MM.1S (cell line): ENCODE measurements at regions not wholly inside any gene's neighbourhood (a gene's known extent, or its start where the extent isn't known, plus 50 kb on each side); places are given as distances from the start of the nearest gene placed in this dataset.

Experiments used
- DNase-seq: peaks from one replicate; pipeline ENCODE4 v3.0.0-alpha.2; 2015
- H2AFZ ChIP-seq: fragments of 300-600 bp; sonication (generic); 2 replicates; pipeline ENCODE4 v1.6.0; 2016; ENCODE audit warnings: antibody characterized with exemption, low read length
- H3F3A ChIP-seq: fragments of 300-600 bp; sonication (generic); 2 replicates; pipeline ENCODE4 v1.6.1; 2016; ENCODE audit warnings: mild to moderate bottlenecking, antibody characterized with exemption, low read length, moderate library complexity, mixed read lengths; ENCODE audit not compliant: insufficient read depth
- H3K27ac ChIP-seq: fragments of 300-600 bp; sonication (generic); 2 replicates; pipeline ENCODE4 v1.5.1; 2016; ENCODE audit warnings: mild to moderate bottlenecking, low read length
- H3K27me3 ChIP-seq: fragments of 300-600 bp; sonication (generic); replicated peaks from 2 replicates; pipeline ENCODE4 v1.6.0; 2016; ENCODE audit warnings: low read length; ENCODE audit not compliant: insufficient read depth
- H3K36me3 ChIP-seq: fragments of 300-600 bp; sonication (generic); replicated peaks from 2 replicates; pipeline ENCODE4 v1.6.1; 2016; ENCODE audit warnings: mild to moderate bottlenecking, low read length, mixed read lengths; ENCODE audit not compliant: insufficient read depth
- H3K4me1 ChIP-seq: fragments of 300-600 bp; sonication (generic); 2 replicates; pipeline ENCODE4 v1.6.1; 2016; ENCODE audit warnings: low read length, mixed read lengths
- H3K4me2 ChIP-seq: fragments of 300-600 bp; sonication (generic); 2 replicates; pipeline ENCODE4 v1.6.0; 2016; ENCODE audit warnings: low read depth, low read length
- H3K4me3 ChIP-seq: fragments of 300-600 bp; sonication (generic); 2 replicates; pipeline ENCODE4 v1.5.1; 2016; ENCODE audit warnings: low read length, mixed read lengths
- H3K79me2 ChIP-seq: fragments of 300-600 bp; sonication (generic); 2 replicates; pipeline ENCODE4 v1.6.1; 2016; ENCODE audit warnings: mixed run types, low read length, mixed read lengths
- H3K9ac ChIP-seq: fragments of 300-600 bp; sonication (generic); 2 replicates; pipeline ENCODE4 v1.6.1; 2016; ENCODE audit warnings: low read length, mixed read lengths
- H3K9me2 ChIP-seq: fragments of 300-600 bp; sonication (generic); replicated peaks from 2 replicates; pipeline ENCODE4 v1.6.1; 2016; ENCODE audit warnings: mild to moderate bottlenecking, low read length, mixed read lengths; ENCODE audit not compliant: insufficient read depth
- H3K9me3 ChIP-seq: fragments of 300-600 bp; sonication (generic); replicated peaks from 2 replicates; pipeline ENCODE4 v1.6.1; 2016; ENCODE audit warnings: mild to moderate bottlenecking, low read length, mixed read lengths; ENCODE audit not compliant: insufficient read depth
- H4K20me1 ChIP-seq: fragments of 300-600 bp; sonication (generic); 2 replicates; pipeline ENCODE4 v1.6.1; 2016; ENCODE audit warnings: mild to moderate bottlenecking, low read length, moderate library complexity, mixed read lengths; ENCODE audit not compliant: insufficient read depth
- CTCF ChIP-seq: fragments of 300-600 bp; sonication (generic); IDR thresholded peaks from 2 replicates; pipeline ENCODE4 v1.5.1; 2016; ENCODE audit warnings: antibody characterized with exemption, low read length, mixed read lengths
- EZH2 ChIP-seq: fragments of 300-600 bp; sonication (generic); optimal IDR thresholded peaks from 2 replicates; pipeline ENCODE3; 2017; ENCODE audit warnings: low read depth, mild to moderate bottlenecking, antibody characterized with exemption, low read length, mixed read lengths
- EZH2phosphoT487 ChIP-seq: fragments of 300-600 bp; sonication (generic); IDR thresholded peaks from 2 replicates; pipeline ENCODE4 v1.6.1; 2018; ENCODE audit warnings: antibody characterized with exemption, low read length

- Histone ChIP-seq H3K27ac (no peak overlapping the region), H3K9ac (no peak overlapping the region), H4K20me1 (no peaks in the 10 kb centered on the region), H3K79me2 (no peaks in the 10 kb centered on the region), H3K36me3 (no peaks in the 10 kb centered on the region), H2AFZ (no peak overlapping the region), H3K4me3 (no peak overlapping the region), H3K27me3 (no peaks in the 10 kb centered on the region), H3K4me2 (no peak overlapping the region), H3F3A (no peaks in the 10 kb centered on the region), H3K4me1 (no peaks in the 10 kb centered on the region), H3K9me3 (no peaks in the 10 kb centered on the region), H3K9me2 (no peaks in the 10 kb centered on the region)
- TF ChIP-seq EZH2 (no peak), EZH2phosphoT487 (no peak), CTCF (no peak)
- no peak for DNase-seq
These were observed 127.1 kb upstream of the SVIL start for GRCh38 chr10:29761916-29762315.

GRCh38 chr10:29760138-29760900, 125.5 kb upstream of the SVIL start:
- no peak for DNase-seq
- Histone ChIP-seq H3K9ac (no peak overlapping the region), H3F3A (no peaks in the 10 kb centered on the region), H3K27ac (no peak overlapping the region), H3K27me3 (no peaks in the 10 kb centered on the region), H3K79me2 (no peaks in the 10 kb centered on the region), H3K4me3 (no peak overlapping the region), H3K36me3 (no peaks in the 10 kb centered on the region), H4K20me1 (no peaks in the 10 kb centered on the region), H3K9me3 (no peaks in the 10 kb centered on the region), H2AFZ (no peak overlapping the region), H3K4me1 (no peaks in the 10 kb centered on the region), H3K4me2 (no peak overlapping the region), H3K9me2 (no peaks in the 10 kb centered on the region)
- TF ChIP-seq EZH2 = no peak
- no peak for TF ChIP-seq EZH2phosphoT487
- TF ChIP-seq CTCF = no peak

DNA sequence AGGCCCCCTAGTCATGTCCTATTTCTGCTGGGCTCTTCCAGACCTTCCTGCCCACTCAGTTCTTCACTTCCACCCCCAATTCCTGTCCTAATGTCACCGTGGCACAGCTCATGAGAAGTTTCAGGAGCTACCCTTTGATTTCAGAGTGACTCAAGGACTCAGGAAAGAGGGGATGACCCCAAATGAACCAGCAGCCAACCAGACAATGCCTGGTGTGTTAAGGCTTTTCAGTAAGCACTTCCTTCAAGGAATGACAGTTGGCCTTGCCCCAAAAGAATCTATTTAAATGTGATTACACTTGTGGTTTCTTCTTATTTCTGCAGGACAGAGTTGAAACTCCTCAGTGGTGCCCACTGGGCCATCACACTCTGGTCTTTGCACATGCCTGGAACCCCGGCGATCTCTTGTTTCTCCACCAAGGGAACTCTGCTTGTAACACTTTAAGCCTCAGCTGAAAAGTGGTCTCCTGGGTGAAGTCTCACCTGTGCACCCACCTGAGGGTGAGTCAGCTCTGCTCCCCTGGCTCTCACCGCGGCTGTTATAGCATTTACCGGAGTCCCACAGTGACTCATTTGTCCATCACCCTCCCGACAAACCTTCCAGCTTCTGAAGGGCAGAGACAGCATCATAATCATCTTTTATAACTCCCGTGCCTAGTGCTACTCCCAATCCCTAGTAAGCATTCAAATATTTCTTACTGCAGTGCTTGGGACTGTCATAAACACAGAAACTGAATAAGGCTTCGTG, 123.0 kb upstream of the SVIL start:
- no peaks in the 10 kb centered on the region for H3K36me3 ChIP-seq
- no peaks in the 10 kb centered on the region for H3F3A ChIP-seq
- no peaks in the 10 kb centered on the region for H3K9me2 ChIP-seq
- H3K9me3 ChIP-seq = no peaks in the 10 kb centered on the region
- no peak for DNase-seq
- no peak overlapping the region for H3K4me3 ChIP-seq
- TF ChIP-seq CTCF (no peak), EZH2phosphoT487 (no peak), EZH2 (no peak)
- H3K27me3 ChIP-seq = no peaks in the 10 kb centered on the region
- H3K4me2 ChIP-seq = no peak overlapping the region
- H3K4me1 ChIP-seq = no peaks in the 10 kb centered on the region
- H4K20me1 ChIP-seq = no peaks in the 10 kb centered on the region
- no peaks in the 10 kb centered on the region for H3K79me2 ChIP-seq
- H3K9ac ChIP-seq = no peak overlapping the region
- no peak overlapping the region for H2AFZ ChIP-seq
- no peak overlapping the region for H3K27ac ChIP-seq
